ENCODE measurements at regions not wholly inside any gene's neighbourhood (a gene's known extent, or its start where the extent isn't known, plus 50 kb on each side); places are given as distances from the start of the nearest gene placed in this dataset.

DNA sequence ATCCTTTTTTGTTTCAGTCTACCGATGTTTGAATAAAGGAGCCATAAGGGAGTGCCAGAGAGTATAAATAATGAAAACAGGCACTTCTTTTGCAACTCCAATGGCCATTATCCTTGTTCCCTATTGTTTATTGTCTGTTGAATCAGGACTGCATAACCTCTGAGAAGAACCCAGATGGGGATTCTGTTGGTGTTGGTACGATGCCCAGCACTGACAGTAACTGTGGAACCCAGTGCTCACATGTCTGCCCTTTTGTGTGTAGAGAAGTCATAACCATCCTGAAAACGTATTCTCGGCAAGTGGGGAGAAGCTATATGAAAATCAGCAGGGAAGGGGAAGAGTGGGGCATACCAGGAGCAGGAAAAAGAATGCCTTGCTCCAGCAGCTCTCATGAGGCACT lies 195.1 kb upstream of the EDNRA start:
- TF ChIP-seq, protein P1, sequence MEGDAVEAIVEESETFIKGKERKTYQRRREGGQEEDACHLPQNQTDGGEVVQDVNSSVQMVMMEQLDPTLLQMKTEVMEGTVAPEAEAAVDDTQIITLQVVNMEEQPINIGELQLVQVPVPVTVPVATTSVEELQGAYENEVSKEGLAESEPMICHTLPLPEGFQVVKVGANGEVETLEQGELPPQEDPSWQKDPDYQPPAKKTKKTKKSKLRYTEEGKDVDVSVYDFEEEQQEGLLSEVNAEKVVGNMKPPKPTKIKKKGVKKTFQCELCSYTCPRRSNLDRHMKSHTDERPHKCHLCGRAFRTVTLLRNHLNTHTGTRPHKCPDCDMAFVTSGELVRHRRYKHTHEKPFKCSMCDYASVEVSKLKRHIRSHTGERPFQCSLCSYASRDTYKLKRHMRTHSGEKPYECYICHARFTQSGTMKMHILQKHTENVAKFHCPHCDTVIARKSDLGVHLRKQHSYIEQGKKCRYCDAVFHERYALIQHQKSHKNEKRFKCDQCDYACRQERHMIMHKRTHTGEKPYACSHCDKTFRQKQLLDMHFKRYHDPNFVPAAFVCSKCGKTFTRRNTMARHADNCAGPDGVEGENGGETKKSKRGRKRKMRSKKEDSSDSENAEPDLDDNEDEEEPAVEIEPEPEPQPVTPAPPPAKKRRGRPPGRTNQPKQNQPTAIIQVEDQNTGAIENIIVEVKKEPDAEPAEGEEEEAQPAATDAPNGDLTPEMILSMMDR (IDR thresholded peaks at IDR 0.05; ENCODE audit: low read depth, low read length, poor library complexity, severe bottlenecking) = no peak
- TF ChIP-seq EZH2phosphoT487 (IDR thresholded peaks at IDR 0.05; ENCODE audit: borderline replicate concordance, low read length) = no peak

All from DOHH2 (cell line).